ENCODE measurements at regions not wholly inside any gene's neighbourhood (a gene's known extent, or its start where the extent isn't known, plus 50 kb on each side); places are given as distances from the start of the nearest gene placed in this dataset.

DNA sequence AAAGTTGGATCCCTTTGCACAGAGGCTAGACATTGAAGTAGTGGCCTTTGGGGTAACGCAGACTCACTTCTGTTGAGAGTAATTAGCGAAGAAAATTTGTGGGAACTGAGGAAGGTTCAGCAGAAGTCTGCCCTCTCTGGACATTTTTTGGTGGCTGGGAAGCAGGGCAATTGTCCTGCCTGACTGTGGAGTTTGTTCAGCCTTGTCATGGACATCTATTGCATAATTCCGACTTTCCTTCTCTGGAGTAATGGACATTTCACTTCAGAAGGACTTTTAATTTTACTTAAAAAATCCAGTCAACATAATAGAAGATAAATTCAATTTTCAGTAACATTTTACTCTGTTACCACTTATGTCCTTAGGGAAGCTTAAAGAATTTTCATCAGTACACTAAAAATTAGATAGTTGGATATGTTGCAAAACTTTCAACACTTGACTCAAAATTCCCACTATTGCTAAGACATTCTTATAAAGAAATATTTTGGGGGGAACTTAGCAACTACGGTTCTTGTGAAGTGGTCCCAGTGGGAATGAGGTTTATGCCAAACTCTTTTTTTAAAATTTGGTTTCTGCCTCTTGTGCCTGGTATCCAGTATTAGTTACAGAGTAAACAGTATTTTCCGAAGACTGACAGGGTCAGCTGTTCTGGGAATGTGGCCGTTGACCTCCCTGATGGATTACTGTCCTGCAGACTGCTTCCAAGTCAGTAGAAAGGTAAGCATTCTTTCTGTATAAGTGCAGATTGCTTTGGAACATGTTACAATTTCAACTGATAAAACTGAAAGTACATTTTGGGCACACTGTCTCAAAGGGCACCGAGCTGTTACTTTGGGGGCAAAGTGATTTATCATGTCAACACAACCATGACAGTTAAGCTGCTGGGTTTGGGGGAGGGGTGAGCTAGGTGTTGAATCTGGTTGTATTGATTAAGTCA lies 100.6 kb upstream of the MLIP start:
- DNase-seq (ENCODE audit: low read depth in 1 of 2, low spot score in 1 of 2): no peak
- peaks cover 6% of the 10 kb centered on the region for H3K27me3 ChIP-seq (ENCODE audit: insufficient read depth, poor library complexity, severe bottlenecking)
- H3K4me3 ChIP-seq (replicated peaks; ENCODE audit: insufficient read depth, low read length): no peak overlapping the region
- TF ChIP-seq, protein P1, sequence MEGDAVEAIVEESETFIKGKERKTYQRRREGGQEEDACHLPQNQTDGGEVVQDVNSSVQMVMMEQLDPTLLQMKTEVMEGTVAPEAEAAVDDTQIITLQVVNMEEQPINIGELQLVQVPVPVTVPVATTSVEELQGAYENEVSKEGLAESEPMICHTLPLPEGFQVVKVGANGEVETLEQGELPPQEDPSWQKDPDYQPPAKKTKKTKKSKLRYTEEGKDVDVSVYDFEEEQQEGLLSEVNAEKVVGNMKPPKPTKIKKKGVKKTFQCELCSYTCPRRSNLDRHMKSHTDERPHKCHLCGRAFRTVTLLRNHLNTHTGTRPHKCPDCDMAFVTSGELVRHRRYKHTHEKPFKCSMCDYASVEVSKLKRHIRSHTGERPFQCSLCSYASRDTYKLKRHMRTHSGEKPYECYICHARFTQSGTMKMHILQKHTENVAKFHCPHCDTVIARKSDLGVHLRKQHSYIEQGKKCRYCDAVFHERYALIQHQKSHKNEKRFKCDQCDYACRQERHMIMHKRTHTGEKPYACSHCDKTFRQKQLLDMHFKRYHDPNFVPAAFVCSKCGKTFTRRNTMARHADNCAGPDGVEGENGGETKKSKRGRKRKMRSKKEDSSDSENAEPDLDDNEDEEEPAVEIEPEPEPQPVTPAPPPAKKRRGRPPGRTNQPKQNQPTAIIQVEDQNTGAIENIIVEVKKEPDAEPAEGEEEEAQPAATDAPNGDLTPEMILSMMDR (IDR thresholded peaks at IDR 0.05; ENCODE audit: insufficient read depth, low read length): no peak
- TF ChIP-seq GABPA (IDR thresholded peaks at IDR 0.05; ENCODE audit: low read depth) (no peak), SPI1 (IDR thresholded peaks at IDR 0.05; ENCODE audit: borderline replicate concordance, low read depth) (no peak), POLR2AphosphoS5 (IDR thresholded peaks at IDR 0.05; ENCODE audit: low read depth) (no peak)
- TF ChIP-seq, protein P2, sequence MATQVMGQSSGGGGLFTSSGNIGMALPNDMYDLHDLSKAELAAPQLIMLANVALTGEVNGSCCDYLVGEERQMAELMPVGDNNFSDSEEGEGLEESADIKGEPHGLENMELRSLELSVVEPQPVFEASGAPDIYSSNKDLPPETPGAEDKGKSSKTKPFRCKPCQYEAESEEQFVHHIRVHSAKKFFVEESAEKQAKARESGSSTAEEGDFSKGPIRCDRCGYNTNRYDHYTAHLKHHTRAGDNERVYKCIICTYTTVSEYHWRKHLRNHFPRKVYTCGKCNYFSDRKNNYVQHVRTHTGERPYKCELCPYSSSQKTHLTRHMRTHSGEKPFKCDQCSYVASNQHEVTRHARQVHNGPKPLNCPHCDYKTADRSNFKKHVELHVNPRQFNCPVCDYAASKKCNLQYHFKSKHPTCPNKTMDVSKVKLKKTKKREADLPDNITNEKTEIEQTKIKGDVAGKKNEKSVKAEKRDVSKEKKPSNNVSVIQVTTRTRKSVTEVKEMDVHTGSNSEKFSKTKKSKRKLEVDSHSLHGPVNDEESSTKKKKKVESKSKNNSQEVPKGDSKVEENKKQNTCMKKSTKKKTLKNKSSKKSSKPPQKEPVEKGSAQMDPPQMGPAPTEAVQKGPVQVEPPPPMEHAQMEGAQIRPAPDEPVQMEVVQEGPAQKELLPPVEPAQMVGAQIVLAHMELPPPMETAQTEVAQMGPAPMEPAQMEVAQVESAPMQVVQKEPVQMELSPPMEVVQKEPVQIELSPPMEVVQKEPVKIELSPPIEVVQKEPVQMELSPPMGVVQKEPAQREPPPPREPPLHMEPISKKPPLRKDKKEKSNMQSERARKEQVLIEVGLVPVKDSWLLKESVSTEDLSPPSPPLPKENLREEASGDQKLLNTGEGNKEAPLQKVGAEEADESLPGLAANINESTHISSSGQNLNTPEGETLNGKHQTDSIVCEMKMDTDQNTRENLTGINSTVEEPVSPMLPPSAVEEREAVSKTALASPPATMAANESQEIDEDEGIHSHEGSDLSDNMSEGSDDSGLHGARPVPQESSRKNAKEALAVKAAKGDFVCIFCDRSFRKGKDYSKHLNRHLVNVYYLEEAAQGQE (IDR thresholded peaks at IDR 0.05; ENCODE audit: insufficient replicate concordance, low read depth): no peak
- H3K27ac ChIP-seq (replicated peaks): no peak overlapping the region

DNA sequence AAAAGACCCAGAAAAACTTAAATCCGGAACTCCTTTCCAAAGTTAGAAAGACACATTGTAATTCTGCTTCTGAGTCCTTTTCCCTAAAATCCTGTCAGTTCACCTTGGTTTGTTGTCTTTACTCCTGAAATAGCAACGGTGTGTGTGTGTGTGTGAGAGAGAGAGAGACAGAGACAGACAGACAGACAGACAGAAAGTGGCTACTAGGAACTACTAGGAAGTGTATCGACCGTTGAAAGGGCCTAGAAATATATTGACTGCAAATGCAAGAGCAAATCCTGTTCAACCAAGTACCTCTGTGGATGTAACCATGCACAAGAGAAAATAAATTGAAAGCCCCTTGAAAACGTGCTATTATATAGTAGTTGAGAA lies 100.0 kb upstream of the MLIP start:
- Histone ChIP-seq H3K27ac (replicated peaks) (no peak overlapping the region), H3K27me3 (ENCODE audit: insufficient read depth, poor library complexity, severe bottlenecking) (peaks cover 6% of the 10 kb centered on the region), H3K4me3 (replicated peaks; ENCODE audit: insufficient read depth, low read length) (no peak overlapping the region)
- no peak for DNase-seq (ENCODE audit: low read depth in 1 of 2, low spot score in 1 of 2)
- TF ChIP-seq, protein P1 (IDR thresholded peaks at IDR 0.05; ENCODE audit: insufficient read depth, low read length): no peak
- TF ChIP-seq, protein P2 (IDR thresholded peaks at IDR 0.05; ENCODE audit: insufficient replicate concordance, low read depth): no peak
- TF ChIP-seq SPI1 (IDR thresholded peaks at IDR 0.05; ENCODE audit: borderline replicate concordance, low read depth) (no peak), GABPA (IDR thresholded peaks at IDR 0.05; ENCODE audit: low read depth) (no peak), POLR2AphosphoS5 (IDR thresholded peaks at IDR 0.05; ENCODE audit: low read depth) (no peak)

DNA sequence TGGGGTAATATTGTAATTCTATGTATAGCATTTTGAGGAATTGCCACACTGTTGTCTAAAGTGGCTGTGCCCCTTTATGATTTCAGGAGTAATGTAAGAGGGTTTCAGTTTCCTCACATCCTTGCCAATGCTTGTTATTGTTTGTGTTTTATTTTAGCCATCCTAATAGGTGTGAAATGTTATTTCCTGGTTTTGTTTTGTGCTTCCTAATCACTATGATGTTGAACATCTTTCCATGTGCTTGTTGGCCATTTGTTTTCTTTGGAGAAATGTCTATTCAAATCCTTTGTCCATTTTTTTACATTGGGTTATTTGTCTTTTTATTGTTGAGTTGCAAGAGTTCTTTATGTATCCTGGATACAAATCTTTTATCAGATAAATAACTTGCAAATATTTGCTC lies 97.3 kb upstream of the MLIP start:
- TF ChIP-seq, protein P1 (IDR thresholded peaks at IDR 0.05; ENCODE audit: insufficient read depth, low read length): no peak
- TF ChIP-seq POLR2AphosphoS5 (IDR thresholded peaks at IDR 0.05; ENCODE audit: low read depth) (no peak), SPI1 (IDR thresholded peaks at IDR 0.05; ENCODE audit: borderline replicate concordance, low read depth) (no peak), GABPA (IDR thresholded peaks at IDR 0.05; ENCODE audit: low read depth) (no peak)
- TF ChIP-seq, protein P2 (IDR thresholded peaks at IDR 0.05; ENCODE audit: insufficient replicate concordance, low read depth): no peak
- no peak for DNase-seq (ENCODE audit: low read depth in 1 of 2, low spot score in 1 of 2)
- Histone ChIP-seq H3K27ac (replicated peaks) (no peak overlapping the region), H3K27me3 (ENCODE audit: insufficient read depth, poor library complexity, severe bottlenecking) (peaks cover 9% of the 10 kb centered on the region), H3K4me3 (replicated peaks; ENCODE audit: insufficient read depth, low read length) (no peak overlapping the region)

All from HL-60 (cell line).